WI38 (cell line): ENCODE measurements at regions not wholly inside any gene's neighbourhood (a gene's known extent, or its start where the extent isn't known, plus 50 kb on each side); places are given as distances from the start of the nearest gene placed in this dataset.

Experiments
- H3K4me3 ChIP-seq: 2 replicates; pipeline ENCODE4 v1.5.1; 2011; ENCODE audit warnings: low read depth, mild to moderate bottlenecking, control low read depth, low read length
- TF ChIP-seq, protein P1 (sequence below): IDR thresholded peaks from 2 replicates; pipeline ENCODE4 v1.5.1; 2012; ENCODE audit warnings: low read depth, mild to moderate bottlenecking, control low read depth, low read length

DNA sequence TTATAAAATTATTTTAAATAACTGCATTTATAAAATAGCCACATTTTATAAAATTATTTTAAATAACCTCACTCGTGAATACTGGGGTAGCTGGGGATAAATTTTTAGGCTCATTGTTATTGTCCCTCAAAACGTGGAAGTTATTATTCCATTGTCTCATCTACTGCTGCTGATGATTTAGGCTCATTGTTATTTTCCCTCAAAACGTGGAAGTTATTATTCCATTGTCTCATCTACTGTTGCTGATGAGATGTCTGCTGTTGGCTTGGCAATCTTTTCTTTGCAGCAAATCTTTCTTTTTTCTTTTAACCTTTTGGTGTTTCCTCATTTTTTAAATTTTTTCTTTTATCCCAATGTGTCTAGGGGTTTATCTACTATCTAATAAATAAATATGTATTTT is 182.6 kb upstream of the PZP start:
- TF ChIP-seq, protein P1, sequence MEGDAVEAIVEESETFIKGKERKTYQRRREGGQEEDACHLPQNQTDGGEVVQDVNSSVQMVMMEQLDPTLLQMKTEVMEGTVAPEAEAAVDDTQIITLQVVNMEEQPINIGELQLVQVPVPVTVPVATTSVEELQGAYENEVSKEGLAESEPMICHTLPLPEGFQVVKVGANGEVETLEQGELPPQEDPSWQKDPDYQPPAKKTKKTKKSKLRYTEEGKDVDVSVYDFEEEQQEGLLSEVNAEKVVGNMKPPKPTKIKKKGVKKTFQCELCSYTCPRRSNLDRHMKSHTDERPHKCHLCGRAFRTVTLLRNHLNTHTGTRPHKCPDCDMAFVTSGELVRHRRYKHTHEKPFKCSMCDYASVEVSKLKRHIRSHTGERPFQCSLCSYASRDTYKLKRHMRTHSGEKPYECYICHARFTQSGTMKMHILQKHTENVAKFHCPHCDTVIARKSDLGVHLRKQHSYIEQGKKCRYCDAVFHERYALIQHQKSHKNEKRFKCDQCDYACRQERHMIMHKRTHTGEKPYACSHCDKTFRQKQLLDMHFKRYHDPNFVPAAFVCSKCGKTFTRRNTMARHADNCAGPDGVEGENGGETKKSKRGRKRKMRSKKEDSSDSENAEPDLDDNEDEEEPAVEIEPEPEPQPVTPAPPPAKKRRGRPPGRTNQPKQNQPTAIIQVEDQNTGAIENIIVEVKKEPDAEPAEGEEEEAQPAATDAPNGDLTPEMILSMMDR, result no peak

DNA sequence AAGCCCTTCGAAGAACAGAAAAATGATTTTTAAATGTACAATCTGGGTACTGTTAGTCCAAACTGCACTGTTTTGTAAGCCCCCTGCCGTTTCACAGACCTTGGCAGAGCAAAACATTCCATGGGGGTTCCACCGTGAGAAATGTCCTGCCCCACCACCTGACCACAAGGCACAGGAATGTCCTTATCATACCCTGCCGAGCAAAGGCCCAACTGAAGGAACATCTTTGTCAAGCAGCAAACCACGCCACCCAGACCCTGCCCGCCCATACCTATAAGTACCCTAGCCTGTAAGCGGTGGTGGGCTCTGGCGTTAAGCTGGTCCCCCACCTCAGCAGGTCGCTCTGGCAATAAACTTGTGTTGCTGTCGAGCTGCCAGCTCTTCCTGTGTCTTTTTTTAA is 181.6 kb upstream of the PZP start:
- TF ChIP-seq, protein P1, result no peak
- H3K4me3 ChIP-seq, result no peak overlapping the region

More for the DNA sequence above, 182.6 kb upstream of the PZP start:
- no peak overlapping the region for H3K4me3 ChIP-seq

DNA sequence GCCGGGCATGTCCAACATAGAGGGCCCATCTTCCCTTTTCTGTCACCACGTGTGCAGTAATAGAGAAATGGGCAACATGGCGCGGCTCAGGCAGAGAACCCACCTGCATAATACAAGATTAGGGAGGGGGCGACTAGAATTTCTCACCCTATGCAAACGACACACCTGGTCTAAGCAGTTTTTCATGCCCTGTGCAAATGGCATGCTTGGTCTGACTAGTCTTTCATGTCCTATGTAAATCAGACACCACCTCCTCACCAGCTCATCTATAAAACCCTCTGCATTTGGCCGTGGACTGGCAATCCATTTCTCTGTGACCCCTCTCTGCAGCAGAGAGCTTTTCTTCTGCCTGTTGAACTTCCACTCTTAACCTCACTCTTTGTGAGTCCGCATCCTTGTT is 180.2 kb upstream of the PZP start:
- H3K4me3 ChIP-seq, result no peak overlapping the region
- TF ChIP-seq, protein P1, result no peak

DNA sequence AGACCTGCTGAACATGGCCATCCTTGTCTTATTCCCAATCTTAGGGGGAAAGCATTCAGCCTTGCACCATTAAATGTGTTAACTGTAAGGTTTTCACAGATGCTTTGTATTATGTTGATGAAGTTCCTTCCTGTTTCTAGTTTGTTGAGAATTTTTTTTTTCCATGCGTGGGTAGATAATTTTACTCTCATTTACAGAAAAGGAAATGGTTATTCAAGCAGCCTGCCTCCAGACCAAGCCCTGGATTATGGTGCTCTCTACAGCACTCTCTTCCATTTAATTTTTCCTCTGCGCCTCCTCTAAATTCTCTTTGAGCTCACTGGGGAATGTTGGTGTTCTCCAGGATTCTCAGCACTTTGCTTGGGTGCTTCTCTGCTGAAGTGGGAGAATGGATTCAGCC is 179.3 kb upstream of the PZP start:
- H3K4me3 ChIP-seq, result no peak overlapping the region
- TF ChIP-seq, protein P1, result no peak

DNA sequence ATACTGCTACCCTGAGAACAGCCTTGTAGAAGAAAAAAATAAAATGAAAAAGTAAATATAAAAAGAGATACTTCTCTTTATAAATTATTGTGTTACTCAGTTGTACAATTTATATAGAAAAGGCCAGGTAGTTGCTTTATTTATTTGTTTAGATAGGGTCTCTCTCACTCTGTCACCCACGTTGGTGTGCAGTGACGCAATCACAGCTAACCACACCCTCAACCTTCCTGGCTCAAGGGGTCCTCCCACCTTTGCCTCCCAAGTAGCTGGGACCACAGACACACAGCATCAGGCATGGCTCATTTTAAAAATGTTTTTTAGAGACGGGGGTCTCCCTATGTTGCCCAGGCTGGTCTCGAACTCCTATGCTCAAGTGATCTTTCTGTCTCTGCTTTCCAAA is 175.4 kb upstream of the PZP start:
- H3K4me3 ChIP-seq, result no peak overlapping the region
- TF ChIP-seq, protein P1, result no peak

DNA sequence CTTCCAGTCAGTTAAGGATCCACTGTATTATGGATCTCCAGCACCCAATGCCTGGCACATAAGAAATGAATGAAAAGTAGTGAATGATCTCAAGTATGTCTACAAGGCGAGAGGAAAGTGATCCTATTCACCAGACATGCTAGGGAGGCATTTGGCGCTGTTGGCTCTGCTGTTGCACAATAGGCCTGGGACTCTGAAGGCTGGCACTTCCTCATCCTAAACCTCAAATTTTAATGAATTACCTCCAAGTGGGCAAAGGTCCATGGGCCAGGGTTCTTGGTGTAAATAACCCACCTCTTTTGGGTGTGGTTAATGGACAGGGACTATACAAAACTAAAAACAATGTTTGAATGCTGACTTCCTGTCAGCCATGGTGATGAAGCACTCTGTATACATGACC is 173.4 kb upstream of the PZP start:
- H3K4me3 ChIP-seq, result no peak overlapping the region
- TF ChIP-seq, protein P1, result no peak

DNA sequence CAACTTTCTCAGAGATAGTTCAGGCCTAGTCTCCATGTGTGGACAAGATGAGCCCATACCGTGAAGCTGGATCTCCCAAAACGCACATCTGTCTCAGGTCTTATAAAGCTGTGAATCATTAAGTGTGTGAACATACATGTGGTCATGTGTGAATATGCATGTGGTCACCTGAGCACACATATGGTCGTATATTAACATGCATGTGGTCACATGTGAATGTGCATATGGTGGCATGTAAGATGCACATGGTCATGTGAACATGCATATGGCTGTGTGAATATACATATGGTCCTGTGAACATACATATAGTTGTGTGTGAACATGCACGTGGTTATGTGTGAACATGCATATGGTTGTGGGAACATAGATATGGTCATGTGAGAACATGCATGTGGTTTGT is 172.5 kb upstream of the PZP start:
- no peak overlapping the region for H3K4me3 ChIP-seq
- TF ChIP-seq, protein P1, result no peak
